NB4 (cell line): ENCODE measurements at regions not wholly inside any gene's neighbourhood (a gene's known extent, or its start where the extent isn't known, plus 50 kb on each side); places are given as distances from the start of the nearest gene placed in this dataset.

Source experiments
- DNase-seq: peaks from one replicate; pipeline ENCODE4 v3.0.0; 2010; ENCODE audit warnings: low read depth
- H3K4me3 ChIP-seq: one replicate; pipeline ENCODE4 v1.5.1; 2011; ENCODE audit warnings: mild to moderate bottlenecking, low read depth, low read length, moderate library complexity
- CTCF ChIP-seq: IDR thresholded peaks from one replicate; pipeline ENCODE4 v1.5.1; 2012; ENCODE audit warnings: low read depth, low read length
- MAX ChIP-seq: IDR thresholded peaks from 2 replicates; pipeline ENCODE4 v1.6.1; 2011; ENCODE audit warnings: low read depth, low read length
- MYC ChIP-seq: IDR thresholded peaks from 2 replicates; pipeline ENCODE4 v1.6.1; 2011; ENCODE audit warnings: low read depth, low read length
- POLR2A ChIP-seq: IDR thresholded peaks from 2 replicates; pipeline ENCODE4 v1.6.1; 2011; ENCODE audit warnings: mild to moderate bottlenecking; ENCODE audit not compliant: insufficient read length; ENCODE audit errors: extremely low read depth

GRCh38 chr13:108375772-108376171, 106.3 kb downstream of the TNFSF13B start:
- no peak overlapping the region for H3K4me3 ChIP-seq
- no peak for TF ChIP-seq POLR2A
- no peak for TF ChIP-seq MAX
- no peak for TF ChIP-seq MYC
- no peak for TF ChIP-seq CTCF
- no peak for DNase-seq

- TF ChIP-seq MAX (no peak), MYC (no peak), CTCF (no peak), POLR2A (no peak)
- no peak for DNase-seq
- no peak overlapping the region for H3K4me3 ChIP-seq
Measured at GRCh38 chr13:108376308-108376707, 106.8 kb downstream of the TNFSF13B start.

GRCh38 chr13:108377646-108378206, 108.2 kb downstream of the TNFSF13B start:
- TF ChIP-seq CTCF (no peak), MAX (no peak), POLR2A (no peak), MYC (no peak)
- no peak overlapping the region for H3K4me3 ChIP-seq
- no peak for DNase-seq

- H3K4me3 ChIP-seq = no peak overlapping the region
- DNase-seq = no peak
- no peak for TF ChIP-seq POLR2A
- TF ChIP-seq MAX = no peak
- no peak for TF ChIP-seq CTCF
- no peak for TF ChIP-seq MYC
Measured at GRCh38 chr13:108383667-108384066, 114.1 kb downstream of the TNFSF13B start.

GRCh38 chr13:108387156-108387555, 117.6 kb downstream of the TNFSF13B start:
- no peak overlapping the region for H3K4me3 ChIP-seq
- TF ChIP-seq CTCF = no peak
- TF ChIP-seq MYC = no peak
- TF ChIP-seq POLR2A = no peak
- TF ChIP-seq MAX = no peak
- DNase-seq = no peak

GRCh38 chr13:108402850-108403249, 133.3 kb downstream of the TNFSF13B start:
- TF ChIP-seq POLR2A (no peak), MAX (no peak), CTCF (no peak), MYC (no peak)
- DNase-seq = no peak
- no peak overlapping the region for H3K4me3 ChIP-seq
